K562 (cell line): ENCODE measurements at regions not wholly inside any gene's neighbourhood (a gene's known extent, or its start where the extent isn't known, plus 50 kb on each side); places are given as distances from the start of the nearest gene placed in this dataset.

Source experiments
- ATAC-seq: fragments of 200-7000 bp; cut with Tn5 transposase; 3 replicates; pipeline ENCODE4 v1.9.1; 2020; ENCODE audit warnings: moderate library complexity
- BruUV-seq: library from RNA; stranded (reverse); fragments of 400-500 nt; replicated peaks from 2 replicates; lab custom pipeline; 2021; lab: Mats Ljungman, UMichigan
- CTCF ChIA-PET: fragments of 300-600 bp; formaldehyde crosslinking; extraction: SDS; loops from one replicate; lab custom pipeline; 2021; ENCODE audit warnings: low intra/inter-chr PET ratio; lab: Yijun Ruan, JAX
- POLR2A ChIA-PET: fragments of 300-600, 350-650 bp; sonication (Branson Sonifier 250); formaldehyde crosslinking; extraction: SDS; loops from one replicate; lab custom pipeline; 2021; ENCODE audit warnings: antibody characterized with exemption, inconsistent platforms; lab: Yijun Ruan, JAX
- DNase-seq, 4 experiments: peaks; one replicate each; pipeline versions ENCODE4 v3.0.0 to v3.0.0-alpha.2; 2011 to 2018; ENCODE audit warnings: low spot score in 3 of 4, mixed read lengths in 3 of 4; ENCODE audit errors: extremely low read depth in 1 of 4
- FAIRE-seq: peaks from 2 replicates; lab custom pipeline; 2011; peaks lifted over from hg19 to GRCh38; lab: Jason Lieb, UNC
- H2AFZ ChIP-seq: 2 replicates; pipeline ENCODE4 v1.6.0; 2011; ENCODE audit warnings: low read depth, low read length, control low read depth, inconsistent platforms
- H3K27ac ChIP-seq: fragments of 200-600 bp; 3 replicates; pipeline ENCODE4 v1.8.0; 2011; ENCODE audit warnings: low read depth, mild to moderate bottlenecking, control low read depth, inconsistent platforms, low read length, moderate library complexity, mixed read lengths; ENCODE audit errors: extremely low read depth
- H3K27me3 ChIP-seq, 2 experiments: fragments of 300-600 bp in 1 of 2; 2 replicates in 1 of 2; 3 replicates in 1 of 2; pipeline versions ENCODE4 v1.6.0 to v1.8.0; 2011; ENCODE audit warnings: inconsistent platforms in 2 of 2, low read length in 2 of 2, mild to moderate bottlenecking in 1 of 2, mixed read lengths in 1 of 2, moderate library complexity in 1 of 2; ENCODE audit not compliant: control insufficient read depth in 2 of 2, insufficient read depth in 2 of 2
- H3K36me3 ChIP-seq: fragments of 300-600 bp; 3 replicates; pipeline ENCODE4 v1.8.0; 2011; ENCODE audit warnings: mild to moderate bottlenecking, low read length, inconsistent platforms; ENCODE audit not compliant: control insufficient read depth, insufficient read depth
- H3K4me1 ChIP-seq, 2 experiments: fragments of 200-600 bp in 1 of 2; replicated peaks in 1 of 2; 2 replicates in 1 of 2; 3 replicates in 1 of 2; pipeline versions ENCODE4 v1.5.1 to v1.8.0; 2011; ENCODE audit warnings: inconsistent platforms in 2 of 2, low read length in 2 of 2, mild to moderate bottlenecking in 1 of 2, mixed read lengths in 1 of 2, moderate library complexity in 1 of 2; ENCODE audit not compliant: control insufficient read depth in 2 of 2, insufficient read depth in 2 of 2
- H3K4me2 ChIP-seq: 2 replicates; pipeline ENCODE4 v1.6.1; 2011; ENCODE audit warnings: low read length, control low read depth, inconsistent platforms, mixed read lengths; ENCODE audit not compliant: insufficient read depth
- H3K4me3 ChIP-seq: fragments of 200-600 bp; sonication (generic), shearing (Covaris generic); 2 replicates; pipeline ENCODE4 v1.5.1; 2016; ENCODE audit warnings: control low read depth, inconsistent platforms
- H3K79me2 ChIP-seq: fragments of 200-600 bp; 3 replicates; pipeline ENCODE4 v1.8.0; 2011; ENCODE audit warnings: low read length, inconsistent platforms; ENCODE audit not compliant: control insufficient read depth, insufficient read depth
- H3K9ac ChIP-seq, 2 experiments: 2 replicates each; pipeline versions ENCODE4 v1.6.0 to v1.6.1; 2011; ENCODE audit warnings: low read depth in 2 of 2, low read length in 2 of 2, control low read depth in 1 of 2, inconsistent platforms in 1 of 2, mild to moderate bottlenecking in 1 of 2, mixed read lengths in 1 of 2; ENCODE audit not compliant: insufficient read depth in 1 of 2
- H3K9me1 ChIP-seq: one replicate; pipeline ENCODE4 v1.6.0; 2011; ENCODE audit warnings: inconsistent platforms, mild to moderate bottlenecking, low read length, moderate library complexity; ENCODE audit not compliant: control insufficient read depth, insufficient read depth
- H3K9me3 ChIP-seq: replicated peaks from 2 replicates; pipeline ENCODE4 v1.5.1; 2011; ENCODE audit warnings: low read depth, low read length, inconsistent platforms; ENCODE audit not compliant: control insufficient read depth, insufficient read depth
- H4K20me1 ChIP-seq: replicated peaks from 2 replicates; pipeline ENCODE4 v1.6.1; 2011; ENCODE audit warnings: low read length, inconsistent platforms, mixed read lengths; ENCODE audit not compliant: control insufficient read depth, insufficient read depth
- MECOM ChIP-seq: fragments of 250-450 bp; sonication (Bioruptor Pico); IDR thresholded peaks from 2 replicates; pipeline ENCODE4 v1.8.0; 2022; ENCODE audit warnings: inconsistent platforms
- PHB2 ChIP-seq: fragments of 450-650 bp; IDR thresholded peaks from 2 replicates; pipeline ENCODE4 v1.6.1; 2017; ENCODE audit warnings: low read depth
- PHF20 ChIP-seq: fragments of 450-650 bp; IDR thresholded peaks from 2 replicates; pipeline ENCODE4 v1.6.1; 2018; ENCODE audit not compliant: partially characterized antibody
- POU5F1 ChIP-seq: fragments of 150-350 bp; IDR thresholded peaks from 2 replicates; pipeline ENCODE4 v1.6.1; 2014; ENCODE audit warnings: borderline replicate concordance, low read length, low read depth, mild to moderate bottlenecking; ENCODE audit not compliant: partially characterized antibody
- SMAD1 ChIP-seq: fragments of 150-350 bp; IDR thresholded peaks from 2 replicates; pipeline ENCODE4 v1.6.1; 2014; ENCODE audit warnings: low read length, low read depth; ENCODE audit not compliant: partially characterized antibody
- ZC3H4 ChIP-seq: sonication (generic); formaldehyde crosslinking; IDR thresholded peaks from 2 replicates; pipeline ENCODE4 v1.9.0; 2021; ENCODE audit warnings: missing genetic modification reagents, borderline replicate concordance
- ZNF407 ChIP-seq: fragments of 450-650 bp; IDR thresholded peaks from 2 replicates; pipeline ENCODE4 v1.6.1; 2016; ENCODE audit warnings: low read depth
- ZNF764 ChIP-seq: fragments of 250-450 bp; sonication (Bioruptor Pico); IDR thresholded peaks from 2 replicates; pipeline ENCODE4 v1.4.0; 2020; ENCODE audit warnings: low read depth, mild to moderate bottlenecking, moderate library complexity
- WGBS: fragments of 100-300 bp; shearing (Covaris generic); methylation state at CpG from one replicate; pipeline ENCODE4 v1.1.6; 2016; ENCODE audit warnings: low coverage, mixed read lengths; ENCODE audit not compliant: insufficient coverage; ENCODE audit errors: missing lambda C conversion rate; 5-methylcytosine and 5-hydroxymethylcytosine counted together
- in situ Hi-C: fragments of 300-500 bp; cut with MboI; formaldehyde crosslinking; loops from 4 replicates; pipeline ENCODE4 v1.15.0; 2018; ENCODE audit warnings: inconsistent platforms, mixed read lengths
- intact Hi-C: fragments of 100-400 bp; cut with micrococcal nuclease; formaldehyde crosslinking; loops from 2 replicates; pipeline ENCODE4 v1.14.2; 2022

DNA sequence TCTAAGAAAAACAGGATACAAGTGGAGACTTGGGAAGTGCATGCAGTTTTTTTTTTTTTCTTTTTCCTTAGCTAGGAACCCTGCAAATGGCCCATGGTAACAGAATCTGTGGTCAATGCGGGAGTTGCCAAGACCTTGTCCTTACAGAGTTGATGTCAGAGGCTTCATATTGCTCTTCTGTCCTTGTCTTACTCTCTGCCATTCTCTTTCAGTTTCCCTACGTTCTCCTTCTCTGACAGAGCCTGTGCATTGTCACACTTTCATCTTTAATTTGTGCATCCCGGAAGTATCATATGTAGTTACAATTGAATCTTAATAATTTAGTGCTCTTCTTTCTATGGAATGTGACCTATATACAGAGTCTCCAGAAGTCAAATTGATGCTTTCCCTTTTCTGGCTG lies 986.9 kb downstream of the TMEM121 start:
- POLR2A ChIA-PET, result no interaction called here
- Histone ChIP-seq H3K27me3 (no peaks in the 10 kb centered on the region), H3K4me1 (no peaks in the 10 kb centered on the region), H3K9me1 (no peaks in the 10 kb centered on the region), H3K9me3 (no peaks in the 10 kb centered on the region), H3K27ac (no peak overlapping the region), H3K79me2 (no peaks in the 10 kb centered on the region), H3K36me3 (no peaks in the 10 kb centered on the region)
- ATAC-seq, result no peak
- in situ Hi-C loops (no loop called here), intact Hi-C loops (no loop called here)
- WGBS, result 3% methylated on average over 3 of the region's 3 CpGs
- DNase-seq, result no peak
- FAIRE-seq, result no peak
- CTCF ChIA-PET, result no interaction called here
- TF ChIP-seq PHF20 (no peak), ZNF407 (no peak), PHB2 (no peak), ZC3H4 (CRISPR knock-in tag) (no peak), MECOM (CRISPR knock-in tag) (no peak), SMAD1 (no peak), POU5F1 (no peak), ZNF764 (CRISPR knock-in tag) (no peak)
- TF ChIP-seq, all 486 proteins: peak for 0
- no TSS peak for BruUV-seq
- Histone ChIP-seq H3K4me3 (no peak overlapping the region), H2AFZ (no peak overlapping the region), H3K4me2 (no peak overlapping the region), H3K9ac (no peak overlapping the region), H4K20me1 (no peaks in the 10 kb centered on the region)
